Stimulated activated CD8-positive, alpha-beta memory T cell treated with anti-CD3 and anti-CD28 coated beads, Interleukin-15, amount 100 ng/mL, for 4 hours (primary cell): ENCODE measurements at regions not wholly inside any gene's neighbourhood (a gene's known extent, or its start where the extent isn't known, plus 50 kb on each side); places are given as distances from the start of the nearest gene placed in this dataset.
"Not testable (repeated sequence)": the region's sequence is repeated elsewhere in the genome, so short reads cannot be mapped to it uniquely, and the experiment has no call there.

Source experiments
- DNase-seq, 2 donors: peaks; one replicate each; pipeline ENCODE4 v3.0.0-alpha.2; 2020; ENCODE audit warnings: low read depth in 2 of 2

GRCh38 chr15:30760633-30761032 is 134.7 kb downstream of the ARHGAP11B start:
- DNase-seq, result not testable (repeated sequence)

- not testable (repeated sequence) for DNase-seq
These were observed 135.4 kb downstream of the ARHGAP11B start for GRCh38 chr15:30761365-30761764.

GRCh38 chr15:30769390-30770124 is 134.2 kb upstream of the FAN1 start:
- not testable (repeated sequence) for DNase-seq

- no peak for DNase-seq
These were observed 133.0 kb upstream of the FAN1 start for GRCh38 chr15:30770759-30771158.

- no peak for DNase-seq
These were observed 120.7 kb upstream of the FAN1 start for GRCh38 chr15:30783019-30783418.

- no peak for DNase-seq
These were observed 115.1 kb upstream of the FAN1 start for GRCh38 chr15:30788595-30788994.

- DNase-seq, result no peak
These were observed 112.2 kb upstream of the FAN1 start for GRCh38 chr15:30791239-30792175.

GRCh38 chr15:30792843-30793242 is 110.9 kb upstream of the FAN1 start:
- DNase-seq, result not testable (repeated sequence)

- DNase-seq, result no peak
These were observed 109.3 kb upstream of the FAN1 start for GRCh38 chr15:30794388-30794787.

- not testable (repeated sequence) for DNase-seq
These were observed 104.2 kb upstream of the FAN1 start for GRCh38 chr15:30799565-30799964.

GRCh38 chr15:30801140-30801895 is 102.4 kb upstream of the FAN1 start:
- not testable (repeated sequence) for DNase-seq

GRCh38 chr15:30802001-30802400 is 101.7 kb upstream of the FAN1 start:
- not testable (repeated sequence) for DNase-seq

GRCh38 chr15:30803703-30804102 is 100.0 kb upstream of the FAN1 start:
- not testable (repeated sequence) for DNase-seq

GRCh38 chr15:30816430-30816829 is 87.3 kb upstream of the FAN1 start:
- DNase-seq, result no peak

- peak in 1 of 2 donors; percentile 13 for DNase-seq
These were observed 80.5 kb upstream of the FAN1 start for GRCh38 chr15:30823068-30823813.

- no peak for DNase-seq
These were observed 79.1 kb upstream of the FAN1 start for GRCh38 chr15:30824518-30825195.

GRCh38 chr15:30827625-30828303 is 76.0 kb upstream of the FAN1 start:
- no peak for DNase-seq

GRCh38 chr15:30828304-30828639 is 75.4 kb upstream of the FAN1 start:
- DNase-seq, result not testable (repeated sequence)

GRCh38 chr15:30830961-30831360 is 72.8 kb upstream of the FAN1 start:
- no peak for DNase-seq

- DNase-seq, result not testable (repeated sequence)
These were observed 70.3 kb upstream of the FAN1 start for GRCh38 chr15:30833379-30833778.
